Panc1 (cell line): ENCODE measurements at regions not wholly inside any gene's neighbourhood (a gene's known extent, or its start where the extent isn't known, plus 50 kb on each side); places are given as distances from the start of the nearest gene placed in this dataset.

Source experiments
- ATAC-seq: fragments of 200-7000 bp; cut with Tn5 transposase; 2 replicates; pipeline ENCODE4 v1.9.1; 2020; ENCODE audit warnings: mild to moderate bottlenecking, moderate library complexity
- BruUV-seq: library from RNA; stranded (reverse); fragments of 400-500 nt; replicated peaks from 2 replicates; lab custom pipeline; 2021; lab: Mats Ljungman, UMichigan
- CTCF ChIA-PET: fragments of 300-600 bp; sonication (Branson Sonifier 250); formaldehyde crosslinking; loops from one replicate; lab custom pipeline; 2022; ENCODE audit warnings: antibody characterized with exemption; lab: Charles Lee
- POLR2A ChIA-PET: fragments of 300-600 bp; sonication (Branson Sonifier 250); formaldehyde crosslinking; loops from one replicate; lab custom pipeline; 2022; ENCODE audit warnings: antibody characterized with exemption; lab: Charles Lee
- DNase-seq: peaks from one replicate; pipeline ENCODE4 v3.0.0-alpha.2; 2010; ENCODE audit warnings: low read depth, low spot score
- H3K27ac ChIP-seq: 2 replicates; pipeline ENCODE4 v1.5.1; 2011; ENCODE audit warnings: mild to moderate bottlenecking, low read length, inconsistent platforms
- H3K27me3 ChIP-seq: fragments of 200-500 bp; sonication (Bioruptor generic); 2 replicates; pipeline ENCODE4 v1.6.0; 2014; ENCODE audit warnings: low read length, inconsistent platforms; ENCODE audit not compliant: control insufficient read depth, insufficient read depth
- H3K36me3 ChIP-seq: fragments of 200-500 bp; sonication (Bioruptor generic); 2 replicates; pipeline ENCODE4 v1.5.1; 2014; ENCODE audit warnings: inconsistent platforms, mild to moderate bottlenecking, low read length, moderate library complexity; ENCODE audit not compliant: control insufficient read depth, insufficient read depth
- H3K4me1 ChIP-seq: 2 replicates; pipeline ENCODE4 v1.5.1; 2011; ENCODE audit warnings: inconsistent platforms, mild to moderate bottlenecking, low read length, moderate library complexity; ENCODE audit not compliant: control insufficient read depth, insufficient read depth
- H3K4me3 ChIP-seq, 2 experiments: 2 replicates each; pipeline ENCODE4 v1.5.1; 2011 to 2012; ENCODE audit warnings: low read depth in 2 of 2, low read length in 2 of 2, mild to moderate bottlenecking in 2 of 2, inconsistent platforms in 1 of 2, moderate library complexity in 1 of 2
- H3K9me3 ChIP-seq: fragments of 200-500 bp; sonication (Bioruptor generic); 2 replicates; pipeline ENCODE4 v1.5.1; 2014; ENCODE audit warnings: low read depth, mild to moderate bottlenecking, inconsistent platforms, low read length, moderate library complexity; ENCODE audit not compliant: control insufficient read depth, insufficient read depth
- POLR2AphosphoS5 ChIP-seq: IDR thresholded peaks from 2 replicates; pipeline ENCODE4 v1.6.1; 2012; ENCODE audit warnings: mild to moderate bottlenecking, low read depth, low read length, moderate library complexity
- SIN3A ChIP-seq: IDR thresholded peaks from 2 replicates; pipeline ENCODE4 v1.6.1; 2012; ENCODE audit warnings: low read depth, mild to moderate bottlenecking, low read length, moderate library complexity, borderline replicate concordance; ENCODE audit not compliant: insufficient read depth
- TCF7L2 ChIP-seq: IDR thresholded peaks from 2 replicates; pipeline ENCODE4 v1.6.1; 2011; ENCODE audit warnings: mild to moderate bottlenecking, low read depth, low read length, inconsistent platforms
- in situ Hi-C: cut with HindIII; loops from 2 replicates; pipeline ENCODE4 v1.10.0; 2016; ENCODE audit warnings: low sequenced_read_pairs, low pct_unique_long_range_greater_than_20kb
- intact Hi-C: fragments of 100-400 bp; cut with micrococcal nuclease; formaldehyde crosslinking; loops from one replicate; pipeline ENCODE4 v1.10.0; 2022; ENCODE audit not compliant: unreplicated experiment
- TF ChIP-seq, protein P1 (sequence below): fragments of 450-650 bp; IDR thresholded peaks from 2 replicates; pipeline ENCODE4 v1.5.1; 2017; ENCODE audit warnings: mild to moderate bottlenecking
- TF ChIP-seq, protein P2 (sequence below), 2 experiments: IDR thresholded peaks; 2 replicates each; pipeline ENCODE4 v1.6.1; 2011 to 2012; ENCODE audit warnings: low read depth in 2 of 2, control low read depth in 1 of 2, low read length in 1 of 2, mild to moderate bottlenecking in 1 of 2, moderate library complexity in 1 of 2; ENCODE audit not compliant: insufficient read depth in 1 of 2

DNA sequence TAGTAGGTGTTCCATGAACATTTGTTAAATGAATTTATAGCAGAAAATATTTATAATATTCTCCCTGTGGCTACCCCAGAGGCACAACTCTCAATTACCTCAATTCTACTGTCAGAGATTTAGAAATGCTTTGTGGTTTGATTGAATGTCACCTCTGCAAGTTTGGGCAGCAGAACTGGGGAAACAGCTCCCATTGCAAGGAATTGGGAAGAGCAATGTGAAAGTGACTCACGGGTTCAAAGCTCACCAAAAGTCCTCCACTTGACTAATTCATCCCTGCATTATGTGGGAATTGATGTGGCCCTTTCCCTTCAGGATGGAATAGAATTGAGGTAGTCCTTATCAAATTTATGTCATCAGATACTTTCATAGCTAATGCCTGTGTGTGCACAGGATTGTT is 562.7 kb downstream of the MFSD1 start:
- BruUV-seq: no TSS peak
- no peak for ATAC-seq
- no peak overlapping the region for H3K4me3 ChIP-seq
- no peaks in the 10 kb centered on the region for H3K36me3 ChIP-seq
- ChIA-PET POLR2A (no interaction called here), CTCF (no interaction called here)
- no peaks in the 10 kb centered on the region for H3K4me1 ChIP-seq
- DNase-seq: no peak
- H3K27ac ChIP-seq: no peak overlapping the region
- TF ChIP-seq, protein P1, sequence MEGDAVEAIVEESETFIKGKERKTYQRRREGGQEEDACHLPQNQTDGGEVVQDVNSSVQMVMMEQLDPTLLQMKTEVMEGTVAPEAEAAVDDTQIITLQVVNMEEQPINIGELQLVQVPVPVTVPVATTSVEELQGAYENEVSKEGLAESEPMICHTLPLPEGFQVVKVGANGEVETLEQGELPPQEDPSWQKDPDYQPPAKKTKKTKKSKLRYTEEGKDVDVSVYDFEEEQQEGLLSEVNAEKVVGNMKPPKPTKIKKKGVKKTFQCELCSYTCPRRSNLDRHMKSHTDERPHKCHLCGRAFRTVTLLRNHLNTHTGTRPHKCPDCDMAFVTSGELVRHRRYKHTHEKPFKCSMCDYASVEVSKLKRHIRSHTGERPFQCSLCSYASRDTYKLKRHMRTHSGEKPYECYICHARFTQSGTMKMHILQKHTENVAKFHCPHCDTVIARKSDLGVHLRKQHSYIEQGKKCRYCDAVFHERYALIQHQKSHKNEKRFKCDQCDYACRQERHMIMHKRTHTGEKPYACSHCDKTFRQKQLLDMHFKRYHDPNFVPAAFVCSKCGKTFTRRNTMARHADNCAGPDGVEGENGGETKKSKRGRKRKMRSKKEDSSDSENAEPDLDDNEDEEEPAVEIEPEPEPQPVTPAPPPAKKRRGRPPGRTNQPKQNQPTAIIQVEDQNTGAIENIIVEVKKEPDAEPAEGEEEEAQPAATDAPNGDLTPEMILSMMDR: no peak
- TF ChIP-seq SIN3A: no peak
- TF ChIP-seq, protein P2, sequence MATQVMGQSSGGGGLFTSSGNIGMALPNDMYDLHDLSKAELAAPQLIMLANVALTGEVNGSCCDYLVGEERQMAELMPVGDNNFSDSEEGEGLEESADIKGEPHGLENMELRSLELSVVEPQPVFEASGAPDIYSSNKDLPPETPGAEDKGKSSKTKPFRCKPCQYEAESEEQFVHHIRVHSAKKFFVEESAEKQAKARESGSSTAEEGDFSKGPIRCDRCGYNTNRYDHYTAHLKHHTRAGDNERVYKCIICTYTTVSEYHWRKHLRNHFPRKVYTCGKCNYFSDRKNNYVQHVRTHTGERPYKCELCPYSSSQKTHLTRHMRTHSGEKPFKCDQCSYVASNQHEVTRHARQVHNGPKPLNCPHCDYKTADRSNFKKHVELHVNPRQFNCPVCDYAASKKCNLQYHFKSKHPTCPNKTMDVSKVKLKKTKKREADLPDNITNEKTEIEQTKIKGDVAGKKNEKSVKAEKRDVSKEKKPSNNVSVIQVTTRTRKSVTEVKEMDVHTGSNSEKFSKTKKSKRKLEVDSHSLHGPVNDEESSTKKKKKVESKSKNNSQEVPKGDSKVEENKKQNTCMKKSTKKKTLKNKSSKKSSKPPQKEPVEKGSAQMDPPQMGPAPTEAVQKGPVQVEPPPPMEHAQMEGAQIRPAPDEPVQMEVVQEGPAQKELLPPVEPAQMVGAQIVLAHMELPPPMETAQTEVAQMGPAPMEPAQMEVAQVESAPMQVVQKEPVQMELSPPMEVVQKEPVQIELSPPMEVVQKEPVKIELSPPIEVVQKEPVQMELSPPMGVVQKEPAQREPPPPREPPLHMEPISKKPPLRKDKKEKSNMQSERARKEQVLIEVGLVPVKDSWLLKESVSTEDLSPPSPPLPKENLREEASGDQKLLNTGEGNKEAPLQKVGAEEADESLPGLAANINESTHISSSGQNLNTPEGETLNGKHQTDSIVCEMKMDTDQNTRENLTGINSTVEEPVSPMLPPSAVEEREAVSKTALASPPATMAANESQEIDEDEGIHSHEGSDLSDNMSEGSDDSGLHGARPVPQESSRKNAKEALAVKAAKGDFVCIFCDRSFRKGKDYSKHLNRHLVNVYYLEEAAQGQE (IDR thresholded peaks at IDR 0.05; ENCODE audit: insufficient read depth in 1 of 2, low read depth in 2 of 2, low read length in 1 of 2): no peak
- no peak for TF ChIP-seq TCF7L2
- no peak for TF ChIP-seq POLR2AphosphoS5
- in situ Hi-C loops (no loop called here), intact Hi-C loops (no loop called here)
- H3K27me3 ChIP-seq: no peaks in the 10 kb centered on the region; the same call in 1 of the 2 replicates
- no peaks in the 10 kb centered on the region for H3K9me3 ChIP-seq

DNA sequence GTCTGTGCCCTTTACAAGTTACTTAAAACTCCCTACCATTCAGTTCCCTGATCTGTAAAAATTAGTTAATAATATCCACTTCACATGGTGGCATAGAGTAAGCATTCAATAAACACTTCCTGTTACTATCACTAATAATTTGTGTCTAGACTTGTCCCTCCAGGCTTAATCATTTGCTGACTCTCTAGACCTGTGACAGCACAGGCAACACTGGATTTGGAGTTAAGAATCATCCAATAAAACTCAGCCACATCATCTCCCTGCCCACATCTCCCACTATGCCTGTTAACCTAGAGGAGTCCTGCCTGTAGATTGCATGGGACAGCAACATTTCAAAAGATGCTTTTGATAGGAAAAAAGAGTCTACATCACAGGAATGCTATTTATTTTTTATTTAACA is 564.6 kb downstream of the MFSD1 start:
- TF ChIP-seq POLR2AphosphoS5: no peak
- no peak for TF ChIP-seq SIN3A
- TF ChIP-seq, protein P2 (IDR thresholded peaks at IDR 0.05; ENCODE audit: insufficient read depth in 1 of 2, low read depth in 2 of 2, low read length in 1 of 2): no peak
- no peak for TF ChIP-seq TCF7L2
- TF ChIP-seq, protein P1: no peak
- intact Hi-C loops: no loop called here
- ATAC-seq: no peak
- BruUV-seq: no TSS peak
- POLR2A ChIA-PET: no interaction called here
- CTCF ChIA-PET: no interaction called here
- Histone ChIP-seq H3K27ac (no peak overlapping the region), H3K27me3 (no peaks in the 10 kb centered on the region; the same call in 1 of the 2 replicates), H3K4me1 (no peaks in the 10 kb centered on the region), H3K36me3 (no peaks in the 10 kb centered on the region), H3K4me3 (no peak overlapping the region), H3K9me3 (no peaks in the 10 kb centered on the region)
- DNase-seq: no peak
- in situ Hi-C loops: no loop called here
